NK-92 treated with Interleukin-12 subunit alpha and Interleukin-12 subunit beta, amount 100 ng/mL, for 24 hours (cell line): ENCODE measurements at regions not wholly inside any gene's neighbourhood (a gene's known extent, or its start where the extent isn't known, plus 50 kb on each side); places are given as distances from the start of the nearest gene placed in this dataset.

ENCODE experiments used
- DNase-seq: peaks from one replicate; lab custom pipeline; 2025; lab: John Stamatoyannopoulos, UW

GRCh38 chr14:61847861-61848260 lies 85.6 kb downstream of the SNAPC1 start:
- DNase-seq, result no peak

- DNase-seq, result no peak
These were observed 92.7 kb downstream of the SNAPC1 start for GRCh38 chr14:61854898-61855297.

GRCh38 chr14:61860294-61860918 lies 98.2 kb downstream of the SNAPC1 start:
- peak; percentile 11 for DNase-seq

- no peak for DNase-seq
These were observed 99.2 kb downstream of the SNAPC1 start for GRCh38 chr14:61861320-61861865.

GRCh38 chr14:61864329-61864898 lies 102.2 kb downstream of the SNAPC1 start:
- DNase-seq, result no peak

- DNase-seq, result no peak
These were observed 105.0 kb downstream of the SNAPC1 start for GRCh38 chr14:61866932-61867920.

GRCh38 chr14:61868846-61869245 lies 106.6 kb downstream of the SNAPC1 start:
- no peak for DNase-seq

- no peak for DNase-seq
These were observed 107.9 kb downstream of the SNAPC1 start for GRCh38 chr14:61870163-61870562.

GRCh38 chr14:61872452-61872851 lies 110.2 kb downstream of the SNAPC1 start:
- no peak for DNase-seq

- no peak for DNase-seq
These were observed 113.3 kb downstream of the SNAPC1 start for GRCh38 chr14:61875483-61875882.

GRCh38 chr14:61876362-61877034 lies 114.3 kb downstream of the SNAPC1 start:
- DNase-seq, result no peak

GRCh38 chr14:61877035-61877390 lies 114.8 kb downstream of the SNAPC1 start:
- DNase-seq, result no peak

GRCh38 chr14:61877768-61878167 lies 115.5 kb downstream of the SNAPC1 start:
- no peak for DNase-seq

GRCh38 chr14:61878931-61879330 lies 116.7 kb downstream of the SNAPC1 start:
- DNase-seq, result no peak

- no peak for DNase-seq
These were observed 118.8 kb downstream of the SNAPC1 start for GRCh38 chr14:61881046-61881445.

GRCh38 chr14:61884711-61885110 lies 122.5 kb downstream of the SNAPC1 start:
- no peak for DNase-seq

GRCh38 chr14:61885203-61885961 lies 123.2 kb downstream of the SNAPC1 start:
- DNase-seq, result no peak

- no peak for DNase-seq
These were observed 125.4 kb downstream of the SNAPC1 start for GRCh38 chr14:61887628-61888027.

GRCh38 chr14:61889914-61890351 lies 127.7 kb downstream of the SNAPC1 start:
- DNase-seq, result no peak

- DNase-seq, result no peak
These were observed 128.9 kb downstream of the SNAPC1 start for GRCh38 chr14:61891170-61891569.

GRCh38 chr14:61891810-61892209 lies 129.6 kb downstream of the SNAPC1 start:
- no peak for DNase-seq
